ENCODE measurements at regions not wholly inside any gene's neighbourhood (a gene's known extent, or its start where the extent isn't known, plus 50 kb on each side); places are given as distances from the start of the nearest gene placed in this dataset. TPM values are rescaled to one million over a fixed set of nuclear protein-coding genes. Genes with fewer than 3 reads are reported as not detected.

DNA sequence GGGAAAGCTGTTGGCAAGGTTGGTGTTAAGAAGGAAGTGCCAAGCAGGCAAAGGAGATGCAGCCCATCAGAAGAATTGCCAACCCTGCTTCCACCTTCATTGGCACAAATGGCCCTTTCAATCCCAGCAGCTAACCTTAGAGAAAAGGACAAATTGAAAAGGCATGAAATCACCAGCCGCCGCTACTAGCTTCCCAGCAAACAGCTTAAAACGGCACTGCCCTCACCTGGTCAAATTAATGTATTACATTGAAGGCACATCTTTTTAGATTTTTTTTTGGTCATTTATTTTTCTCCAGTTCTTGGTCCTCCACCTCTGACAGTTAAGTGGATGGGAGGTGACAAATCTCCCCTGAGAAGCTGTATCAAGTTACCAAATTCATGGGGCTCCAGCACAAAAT lies 51.0 kb upstream of the NHSL2 start:
- intact Hi-C loops (cut with DNase I) = no loop called here

More for the DNA sequence above, 51.0 kb upstream of the NHSL2 start:
- Histone ChIP-seq H3K4me1 (no peaks in the 10 kb centered on the region), H3K9me3 (no peaks in the 10 kb centered on the region), H3K4me3 (no peak overlapping the region), H3K27me3 (no peaks in the 10 kb centered on the region), H3K36me3 (replicated peaks in 1 of 2; ENCODE audit: insufficient read depth in 1 of 2, low read depth in 2 of 2) (no peaks in the 10 kb centered on the region), H3K27ac (no peak overlapping the region)
- WGBS, 2 donors = 0 to 8% methylated on average over 3 of the region's 3 CpGs
- TF ChIP-seq, protein P1, sequence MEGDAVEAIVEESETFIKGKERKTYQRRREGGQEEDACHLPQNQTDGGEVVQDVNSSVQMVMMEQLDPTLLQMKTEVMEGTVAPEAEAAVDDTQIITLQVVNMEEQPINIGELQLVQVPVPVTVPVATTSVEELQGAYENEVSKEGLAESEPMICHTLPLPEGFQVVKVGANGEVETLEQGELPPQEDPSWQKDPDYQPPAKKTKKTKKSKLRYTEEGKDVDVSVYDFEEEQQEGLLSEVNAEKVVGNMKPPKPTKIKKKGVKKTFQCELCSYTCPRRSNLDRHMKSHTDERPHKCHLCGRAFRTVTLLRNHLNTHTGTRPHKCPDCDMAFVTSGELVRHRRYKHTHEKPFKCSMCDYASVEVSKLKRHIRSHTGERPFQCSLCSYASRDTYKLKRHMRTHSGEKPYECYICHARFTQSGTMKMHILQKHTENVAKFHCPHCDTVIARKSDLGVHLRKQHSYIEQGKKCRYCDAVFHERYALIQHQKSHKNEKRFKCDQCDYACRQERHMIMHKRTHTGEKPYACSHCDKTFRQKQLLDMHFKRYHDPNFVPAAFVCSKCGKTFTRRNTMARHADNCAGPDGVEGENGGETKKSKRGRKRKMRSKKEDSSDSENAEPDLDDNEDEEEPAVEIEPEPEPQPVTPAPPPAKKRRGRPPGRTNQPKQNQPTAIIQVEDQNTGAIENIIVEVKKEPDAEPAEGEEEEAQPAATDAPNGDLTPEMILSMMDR (IDR thresholded peaks at IDR 0.05) = peak; percentile 27 to 47 (median 39)
- TF ChIP-seq POLR2A (IDR thresholded peaks at IDR 0.05) = no peak
- peak; percentile 14 to 38 (median 32) for DNase-seq
- ATAC-seq = no peak

Small RNAs in the stretch of these regions (small RNA-seq; reads per million reads assigned to genes)
- gene BX276092.3 = not detected

Data from body of pancreas (tissue), 4 donors.